ENCODE measurements at regions not wholly inside any gene's neighbourhood (a gene's known extent, or its start where the extent isn't known, plus 50 kb on each side); places are given as distances from the start of the nearest gene placed in this dataset.

- H3K36me3 ChIP-seq: no peaks in the 10 kb centered on the region
- intact Hi-C loops (cut with DNase I; ENCODE audit: low total_unique reads): no loop called here
- no peak for TF ChIP-seq CTCF (IDR thresholded peaks at IDR 0.05)
- H3K4me1 ChIP-seq: no peaks in the 10 kb centered on the region
- H3K9me3 ChIP-seq: no peaks in the 10 kb centered on the region
- DNase-seq: no peak
- no peak overlapping the region for H3K4me3 ChIP-seq
- H3K27me3 ChIP-seq: no peaks in the 10 kb centered on the region
- no peak overlapping the region for H3K27ac ChIP-seq
Observed at GRCh38 chr2:22822835-22823234, 562.1 kb upstream of the KLHL29 start.

GRCh38 chr2:22824618-22825017 lies 560.4 kb upstream of the KLHL29 start:
- H3K4me3 ChIP-seq: no peak overlapping the region
- intact Hi-C loops (cut with DNase I; ENCODE audit: low total_unique reads): no loop called here
- TF ChIP-seq CTCF (IDR thresholded peaks at IDR 0.05): no peak

GRCh38 chr2:22826703-22827102 lies 558.3 kb upstream of the KLHL29 start:
- Histone ChIP-seq H3K27me3 (no peaks in the 10 kb centered on the region), H3K36me3 (no peaks in the 10 kb centered on the region), H3K27ac (no peak overlapping the region), H3K4me3 (no peak overlapping the region), H3K9me3 (no peaks in the 10 kb centered on the region), H3K4me1 (no peaks in the 10 kb centered on the region)
- DNase-seq: no peak
- no peak for TF ChIP-seq CTCF (IDR thresholded peaks at IDR 0.05)
- intact Hi-C loops (cut with DNase I; ENCODE audit: low total_unique reads): no loop called here

More at GRCh38 chr2:22824618-22825017, 560.4 kb upstream of the KLHL29 start:
- no peak for DNase-seq
- no peaks in the 10 kb centered on the region for H3K9me3 ChIP-seq
- H3K27me3 ChIP-seq: no peaks in the 10 kb centered on the region
- H3K27ac ChIP-seq: no peak overlapping the region
- no peaks in the 10 kb centered on the region for H3K4me1 ChIP-seq
- no peaks in the 10 kb centered on the region for H3K36me3 ChIP-seq

GRCh38 chr2:22829791-22830190 lies 555.2 kb upstream of the KLHL29 start:
- H3K4me3 ChIP-seq: no peak overlapping the region
- intact Hi-C loops (cut with DNase I; ENCODE audit: low total_unique reads): no loop called here
- H3K36me3 ChIP-seq: no peaks in the 10 kb centered on the region
- H3K27me3 ChIP-seq: no peaks in the 10 kb centered on the region
- no peak for TF ChIP-seq CTCF (IDR thresholded peaks at IDR 0.05)
- DNase-seq: no peak
- H3K27ac ChIP-seq: no peak overlapping the region
- H3K9me3 ChIP-seq: no peaks in the 10 kb centered on the region
- H3K4me1 ChIP-seq: no peaks in the 10 kb centered on the region

- DNase-seq: no peak
- intact Hi-C loops (cut with DNase I; ENCODE audit: low total_unique reads): no loop called here
- TF ChIP-seq CTCF (IDR thresholded peaks at IDR 0.05): no peak
- Histone ChIP-seq H3K27ac (no peak overlapping the region), H3K9me3 (no peaks in the 10 kb centered on the region), H3K4me1 (no peaks in the 10 kb centered on the region), H3K36me3 (no peaks in the 10 kb centered on the region), H3K4me3 (no peak overlapping the region), H3K27me3 (no peaks in the 10 kb centered on the region)
Observed at GRCh38 chr2:22832196-22832595, 552.8 kb upstream of the KLHL29 start.

- no peaks in the 10 kb centered on the region for H3K9me3 ChIP-seq
- intact Hi-C loops (cut with DNase I; ENCODE audit: low total_unique reads): no loop called here
- H3K4me1 ChIP-seq: no peaks in the 10 kb centered on the region
- H3K27me3 ChIP-seq: no peaks in the 10 kb centered on the region
- H3K27ac ChIP-seq: no peak overlapping the region
- DNase-seq: no peak
- no peak for TF ChIP-seq CTCF (IDR thresholded peaks at IDR 0.05)
- no peak overlapping the region for H3K4me3 ChIP-seq
- no peaks in the 10 kb centered on the region for H3K36me3 ChIP-seq
Observed at GRCh38 chr2:22838461-22838860, 546.5 kb upstream of the KLHL29 start.
